Liver (tissue), 8 donors: ENCODE measurements at regions not wholly inside any gene's neighbourhood (a gene's known extent, or its start where the extent isn't known, plus 50 kb on each side); places are given as distances from the start of the nearest gene placed in this dataset.

ENCODE experiments used
- DNase-seq: peaks from one replicate; pipeline ENCODE4 v3.0.0-alpha.2; 2017; ENCODE audit warnings: low spot score
- H3K27ac ChIP-seq, 2 donors: one replicate each; pipeline ENCODE4 v1.7.0; 2013; ENCODE audit warnings: inconsistent platforms in 2 of 2, low read length in 2 of 2, control low read depth in 1 of 2, low read depth in 1 of 2, mild to moderate bottlenecking in 1 of 2
- H3K27me3 ChIP-seq, 4 donors: one replicate each; pipeline versions ENCODE4 v1.6.1 to v1.7.0; 2013; ENCODE audit warnings: low read length in 3 of 4, inconsistent platforms in 1 of 4, mild to moderate bottlenecking in 1 of 4, moderate library complexity in 1 of 4; ENCODE audit not compliant: control insufficient read depth in 4 of 4, insufficient read depth in 4 of 4
- H3K36me3 ChIP-seq, 4 donors: one replicate each; pipeline versions ENCODE4 v1.6.1 to v1.7.0; 2013; ENCODE audit warnings: low read length in 3 of 4, mild to moderate bottlenecking in 3 of 4, low read depth in 1 of 4, moderate library complexity in 1 of 4; ENCODE audit not compliant: control insufficient read depth in 4 of 4, insufficient read depth in 3 of 4
- H3K4me1 ChIP-seq, 4 donors: one replicate each; pipeline versions ENCODE4 v1.6.1 to v1.7.0; 2013; ENCODE audit warnings: low read length in 3 of 4, mild to moderate bottlenecking in 3 of 4, moderate library complexity in 1 of 4; ENCODE audit not compliant: control insufficient read depth in 4 of 4, insufficient read depth in 4 of 4
- H3K4me3 ChIP-seq, 3 donors: one replicate each; pipeline versions ENCODE4 v1.6.1 to v1.7.0; 2013; ENCODE audit warnings: low read length in 3 of 3, control low read depth in 1 of 3, low read depth in 1 of 3, mild to moderate bottlenecking in 1 of 3
- H3K9ac ChIP-seq, 2 donors: one replicate each; pipeline ENCODE4 v1.7.0; 2013; ENCODE audit warnings: low read length in 2 of 2, mild to moderate bottlenecking in 2 of 2, moderate library complexity in 2 of 2, control low read depth in 1 of 2, low read depth in 1 of 2
- H3K9me3 ChIP-seq, 4 donors: one replicate each; pipeline versions ENCODE4 v1.6.1 to v1.7.0; 2013; ENCODE audit warnings: low read length in 3 of 4; ENCODE audit not compliant: control insufficient read depth in 4 of 4
- EGR1 ChIP-seq, 2 donors: IDR thresholded peaks; 2 replicates each; pipeline ENCODE4 v1.6.1; 2016 to 2018; ENCODE audit warnings: antibody characterized with exemption in 2 of 2, low read depth in 2 of 2
- FOXA1 ChIP-seq: IDR thresholded peaks from 2 replicates; pipeline ENCODE4 v1.6.1; 2016; ENCODE audit warnings: antibody characterized with exemption
- FOXA2 ChIP-seq: IDR thresholded peaks from 2 replicates; pipeline ENCODE4 v1.6.1; 2016; ENCODE audit warnings: antibody characterized with exemption
- GABPA ChIP-seq, 2 donors: IDR thresholded peaks in 1 of 2; conservative IDR thresholded peaks in 1 of 2; 2 replicates each; pipeline ENCODE4 v1.6.1; 2016; ENCODE audit warnings: antibody characterized with exemption in 2 of 2, mild to moderate bottlenecking in 1 of 2, moderate library complexity in 1 of 2
- HNF4A ChIP-seq, 2 donors: conservative IDR thresholded peaks; 2 replicates each; pipeline ENCODE4 v1.6.1; 2016; ENCODE audit warnings: antibody characterized with exemption in 2 of 2, mild to moderate bottlenecking in 2 of 2
- JUND ChIP-seq, 2 donors: IDR thresholded peaks; 2 replicates each; pipeline ENCODE4 v1.6.1; 2016; ENCODE audit warnings: antibody characterized with exemption in 2 of 2
- NR2F2 ChIP-seq: IDR thresholded peaks from 2 replicates; pipeline ENCODE4 v1.6.1; 2016; ENCODE audit warnings: antibody characterized with exemption
- RAD21 ChIP-seq, 2 donors: IDR thresholded peaks; 2 replicates each; pipeline ENCODE4 v1.6.1; 2016; ENCODE audit warnings: antibody characterized with exemption in 2 of 2, mild to moderate bottlenecking in 2 of 2
- RXRA ChIP-seq, 2 donors: IDR thresholded peaks; 2 replicates each; pipeline ENCODE4 v1.6.1; 2017 to 2018; ENCODE audit warnings: antibody characterized with exemption in 2 of 2, mild to moderate bottlenecking in 1 of 2
- SP1 ChIP-seq: IDR thresholded peaks from 2 replicates; pipeline ENCODE4 v1.6.1; 2018; ENCODE audit warnings: antibody characterized with exemption, mild to moderate bottlenecking
- TAF1 ChIP-seq: conservative IDR thresholded peaks from 2 replicates; pipeline ENCODE4 v1.6.1; 2016; ENCODE audit warnings: antibody characterized with exemption, mild to moderate bottlenecking
- YY1 ChIP-seq: IDR thresholded peaks from 2 replicates; pipeline ENCODE4 v1.6.1; 2016; ENCODE audit warnings: antibody characterized with exemption, mild to moderate bottlenecking
- WGBS: extraction: QIAGEN DNeasy Blood & Tissue Kit; methylation state at CpG from one replicate; pipeline ENCODE4 v1.1.7; 2013; 5-methylcytosine and 5-hydroxymethylcytosine counted together
- TF ChIP-seq, protein P1 (sequence below): IDR thresholded peaks from 2 replicates; pipeline ENCODE4 v1.6.1; 2016; ENCODE audit warnings: antibody characterized with exemption, mild to moderate bottlenecking
- TF ChIP-seq, protein P2 (sequence below): fragments of 150-350 bp; IDR thresholded peaks from 2 replicates; pipeline ENCODE4 v1.5.1; 2017; ENCODE audit warnings: improper control_type of control experiment, low read depth, low read length; ENCODE audit not compliant: missing input control
- TF ChIP-seq, protein P3 (sequence below): IDR thresholded peaks from 2 replicates; pipeline ENCODE4 v1.6.1; 2016; ENCODE audit warnings: antibody characterized with exemption
- donor health status: healthy.
- donor health status: healthy.
- donor health status: healthy.
- donor health status: healthy.
- donor health status: healthy.

DNA sequence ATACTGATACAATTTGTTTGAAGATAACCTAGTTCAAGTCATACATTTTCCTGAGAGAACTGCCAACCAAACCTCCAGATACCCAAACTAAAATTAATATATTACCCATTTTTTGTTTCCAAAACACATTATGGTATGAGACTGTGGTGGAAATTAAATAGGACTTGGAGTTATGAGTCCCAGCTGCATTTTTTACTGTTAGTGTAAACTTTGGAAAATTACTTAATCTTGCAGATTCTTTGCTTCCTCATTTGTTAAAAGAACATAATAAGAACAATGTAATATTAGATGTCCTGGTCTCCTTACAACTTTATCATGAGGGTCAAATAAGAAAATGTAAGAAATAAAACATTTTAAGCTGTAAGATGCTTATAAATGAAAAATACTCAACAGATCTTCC, 98.2 kb upstream of the TRIB2 start:
- Histone ChIP-seq H3K4me3 (no peak overlapping the region), H3K9ac (no peak overlapping the region), H3K36me3 (no peaks in the 10 kb centered on the region), H3K9me3 (peaks cover 0 to 3% (median 0%) of the 10 kb centered on the region in 4 donors), H3K4me1 (no peaks in the 10 kb centered on the region), H3K27me3 (no peaks in the 10 kb centered on the region), H3K27ac (no peak overlapping the region)
- no peak for DNase-seq
- no peak for TF ChIP-seq RAD21 (IDR thresholded peaks at IDR 0.05)
- no peak for TF ChIP-seq RXRA (IDR thresholded peaks at IDR 0.05)
- no peak for TF ChIP-seq FOXA1
- no peak for TF ChIP-seq FOXA2
- no peak for TF ChIP-seq GABPA (IDR thresholded peaks at IDR 0.05 in 1 of 2, conservative IDR thresholded peaks at IDR 0.05 in 1 of 2)
- TF ChIP-seq YY1 = no peak
- TF ChIP-seq HNF4A (conservative IDR thresholded peaks at IDR 0.05) = no peak
- TF ChIP-seq, protein P1, sequence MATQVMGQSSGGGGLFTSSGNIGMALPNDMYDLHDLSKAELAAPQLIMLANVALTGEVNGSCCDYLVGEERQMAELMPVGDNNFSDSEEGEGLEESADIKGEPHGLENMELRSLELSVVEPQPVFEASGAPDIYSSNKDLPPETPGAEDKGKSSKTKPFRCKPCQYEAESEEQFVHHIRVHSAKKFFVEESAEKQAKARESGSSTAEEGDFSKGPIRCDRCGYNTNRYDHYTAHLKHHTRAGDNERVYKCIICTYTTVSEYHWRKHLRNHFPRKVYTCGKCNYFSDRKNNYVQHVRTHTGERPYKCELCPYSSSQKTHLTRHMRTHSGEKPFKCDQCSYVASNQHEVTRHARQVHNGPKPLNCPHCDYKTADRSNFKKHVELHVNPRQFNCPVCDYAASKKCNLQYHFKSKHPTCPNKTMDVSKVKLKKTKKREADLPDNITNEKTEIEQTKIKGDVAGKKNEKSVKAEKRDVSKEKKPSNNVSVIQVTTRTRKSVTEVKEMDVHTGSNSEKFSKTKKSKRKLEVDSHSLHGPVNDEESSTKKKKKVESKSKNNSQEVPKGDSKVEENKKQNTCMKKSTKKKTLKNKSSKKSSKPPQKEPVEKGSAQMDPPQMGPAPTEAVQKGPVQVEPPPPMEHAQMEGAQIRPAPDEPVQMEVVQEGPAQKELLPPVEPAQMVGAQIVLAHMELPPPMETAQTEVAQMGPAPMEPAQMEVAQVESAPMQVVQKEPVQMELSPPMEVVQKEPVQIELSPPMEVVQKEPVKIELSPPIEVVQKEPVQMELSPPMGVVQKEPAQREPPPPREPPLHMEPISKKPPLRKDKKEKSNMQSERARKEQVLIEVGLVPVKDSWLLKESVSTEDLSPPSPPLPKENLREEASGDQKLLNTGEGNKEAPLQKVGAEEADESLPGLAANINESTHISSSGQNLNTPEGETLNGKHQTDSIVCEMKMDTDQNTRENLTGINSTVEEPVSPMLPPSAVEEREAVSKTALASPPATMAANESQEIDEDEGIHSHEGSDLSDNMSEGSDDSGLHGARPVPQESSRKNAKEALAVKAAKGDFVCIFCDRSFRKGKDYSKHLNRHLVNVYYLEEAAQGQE = no peak
- no peak for TF ChIP-seq SP1
- TF ChIP-seq TAF1 = no peak
- TF ChIP-seq EGR1 (IDR thresholded peaks at IDR 0.05; ENCODE audit: low read depth in 2 of 2) = no peak
- TF ChIP-seq JUND (IDR thresholded peaks at IDR 0.05) = no peak
- TF ChIP-seq, protein P2, sequence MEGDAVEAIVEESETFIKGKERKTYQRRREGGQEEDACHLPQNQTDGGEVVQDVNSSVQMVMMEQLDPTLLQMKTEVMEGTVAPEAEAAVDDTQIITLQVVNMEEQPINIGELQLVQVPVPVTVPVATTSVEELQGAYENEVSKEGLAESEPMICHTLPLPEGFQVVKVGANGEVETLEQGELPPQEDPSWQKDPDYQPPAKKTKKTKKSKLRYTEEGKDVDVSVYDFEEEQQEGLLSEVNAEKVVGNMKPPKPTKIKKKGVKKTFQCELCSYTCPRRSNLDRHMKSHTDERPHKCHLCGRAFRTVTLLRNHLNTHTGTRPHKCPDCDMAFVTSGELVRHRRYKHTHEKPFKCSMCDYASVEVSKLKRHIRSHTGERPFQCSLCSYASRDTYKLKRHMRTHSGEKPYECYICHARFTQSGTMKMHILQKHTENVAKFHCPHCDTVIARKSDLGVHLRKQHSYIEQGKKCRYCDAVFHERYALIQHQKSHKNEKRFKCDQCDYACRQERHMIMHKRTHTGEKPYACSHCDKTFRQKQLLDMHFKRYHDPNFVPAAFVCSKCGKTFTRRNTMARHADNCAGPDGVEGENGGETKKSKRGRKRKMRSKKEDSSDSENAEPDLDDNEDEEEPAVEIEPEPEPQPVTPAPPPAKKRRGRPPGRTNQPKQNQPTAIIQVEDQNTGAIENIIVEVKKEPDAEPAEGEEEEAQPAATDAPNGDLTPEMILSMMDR = no peak
- TF ChIP-seq, protein P3, sequence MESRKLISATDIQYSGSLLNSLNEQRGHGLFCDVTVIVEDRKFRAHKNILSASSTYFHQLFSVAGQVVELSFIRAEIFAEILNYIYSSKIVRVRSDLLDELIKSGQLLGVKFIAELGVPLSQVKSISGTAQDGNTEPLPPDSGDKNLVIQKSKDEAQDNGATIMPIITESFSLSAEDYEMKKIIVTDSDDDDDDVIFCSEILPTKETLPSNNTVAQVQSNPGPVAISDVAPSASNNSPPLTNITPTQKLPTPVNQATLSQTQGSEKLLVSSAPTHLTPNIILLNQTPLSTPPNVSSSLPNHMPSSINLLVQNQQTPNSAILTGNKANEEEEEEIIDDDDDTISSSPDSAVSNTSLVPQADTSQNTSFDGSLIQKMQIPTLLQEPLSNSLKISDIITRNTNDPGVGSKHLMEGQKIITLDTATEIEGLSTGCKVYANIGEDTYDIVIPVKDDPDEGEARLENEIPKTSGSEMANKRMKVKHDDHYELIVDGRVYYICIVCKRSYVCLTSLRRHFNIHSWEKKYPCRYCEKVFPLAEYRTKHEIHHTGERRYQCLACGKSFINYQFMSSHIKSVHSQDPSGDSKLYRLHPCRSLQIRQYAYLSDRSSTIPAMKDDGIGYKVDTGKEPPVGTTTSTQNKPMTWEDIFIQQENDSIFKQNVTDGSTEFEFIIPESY = no peak
- TF ChIP-seq NR2F2 = no peak

DNA sequence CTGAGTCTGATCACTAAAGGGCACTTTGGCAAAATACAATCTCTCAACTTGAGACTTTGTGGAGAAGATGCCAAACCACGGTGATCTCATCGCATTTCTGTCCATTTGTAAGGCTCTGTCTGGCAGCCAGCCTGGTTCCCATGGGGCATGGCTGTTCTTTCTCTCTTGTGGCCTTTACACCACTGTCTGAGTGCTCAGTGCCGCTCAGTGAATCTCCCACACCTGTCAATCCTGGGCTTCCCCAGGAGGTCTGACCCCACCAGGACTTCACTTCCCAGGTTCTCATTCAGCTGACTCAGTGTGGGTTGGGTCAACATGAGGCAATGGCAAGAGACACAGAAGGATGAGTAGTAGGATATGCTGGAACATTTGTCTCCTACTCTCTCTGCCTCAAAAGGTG, 96.8 kb upstream of the TRIB2 start:
- H3K4me3 ChIP-seq = no peak overlapping the region
- H3K36me3 ChIP-seq = no peaks in the 10 kb centered on the region
- peaks cover 0 to 3% (median 0%) of the 10 kb centered on the region in 4 donors for H3K9me3 ChIP-seq
- no peak for TF ChIP-seq SP1
- 94% methylated on average over 3 of the region's 3 CpGs for WGBS
- H3K27me3 ChIP-seq = no peaks in the 10 kb centered on the region
- no peaks in the 10 kb centered on the region for H3K4me1 ChIP-seq
- H3K27ac ChIP-seq = no peak overlapping the region
- no peak for DNase-seq
- no peak overlapping the region for H3K9ac ChIP-seq
